GM03348 (cell line): ENCODE measurements at regions not wholly inside any gene's neighbourhood (a gene's known extent, or its start where the extent isn't known, plus 50 kb on each side); places are given as distances from the start of the nearest gene placed in this dataset.
A peak's percentile ranks its signal among the peaks of the same experiment; 100 is the strongest.

Source experiments
- DNase-seq: peaks from one replicate; pipeline ENCODE4 v3.0.0; 2012; ENCODE audit warnings: low spot score

DNA sequence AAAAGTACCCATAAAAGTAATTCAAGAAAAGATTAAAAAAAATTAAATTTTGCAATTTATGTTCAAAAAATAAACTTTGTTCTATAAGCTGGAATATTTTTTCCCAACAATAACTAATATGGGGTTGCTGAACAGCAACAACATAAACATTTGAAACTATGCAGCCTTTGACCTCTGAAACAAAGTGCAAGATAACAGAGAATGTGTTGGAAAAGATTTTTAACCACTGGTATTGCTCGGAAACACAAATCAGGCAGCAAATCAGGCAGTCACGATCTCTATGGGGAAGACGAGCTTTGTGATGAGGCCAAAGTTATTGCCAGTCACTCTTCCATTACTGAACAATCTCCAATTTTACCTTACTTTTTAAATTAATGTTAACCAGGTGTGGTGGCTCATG, 332.1 kb downstream of the PABPC4L start:
- no peak for DNase-seq

DNA sequence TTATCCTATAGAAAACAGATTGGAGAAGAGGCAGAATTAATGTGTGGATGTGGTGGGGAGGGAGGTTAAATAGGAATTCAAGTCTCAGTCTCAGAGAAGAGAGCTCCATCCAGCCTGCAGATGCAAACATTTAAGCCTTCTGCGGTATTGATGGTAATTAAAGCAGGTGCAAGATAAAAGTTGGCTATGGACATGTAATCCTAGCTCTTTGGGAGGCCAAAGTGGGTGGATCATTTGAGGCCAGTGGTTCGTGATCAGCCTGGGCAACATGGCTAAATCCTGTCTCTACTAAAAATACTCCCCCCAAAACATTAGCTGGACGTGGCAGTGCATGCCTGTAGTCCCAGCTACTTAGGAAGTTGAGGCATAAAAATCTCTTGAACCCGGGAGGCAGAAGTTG, 332.7 kb downstream of the PABPC4L start:
- no peak for DNase-seq

DNA sequence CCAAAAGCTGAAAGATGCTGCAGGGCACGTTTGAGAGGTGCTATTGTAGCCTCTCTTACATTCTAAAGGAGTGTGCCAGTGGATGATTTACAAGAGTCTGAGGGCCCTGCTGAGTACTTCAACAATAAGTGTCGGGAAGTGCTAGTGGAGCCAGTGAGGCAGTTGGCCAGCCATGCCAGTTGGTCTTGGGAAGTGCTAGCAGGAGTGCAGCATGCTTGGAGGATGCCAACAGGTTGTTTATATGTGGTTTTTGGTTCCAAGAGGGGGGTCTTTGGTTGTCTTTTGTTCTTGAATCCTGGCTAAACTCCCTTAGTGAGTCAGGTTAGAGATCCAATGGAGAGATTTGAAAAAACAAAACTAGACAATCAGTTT, 335.3 kb downstream of the PABPC4L start:
- DNase-seq: no peak

DNA sequence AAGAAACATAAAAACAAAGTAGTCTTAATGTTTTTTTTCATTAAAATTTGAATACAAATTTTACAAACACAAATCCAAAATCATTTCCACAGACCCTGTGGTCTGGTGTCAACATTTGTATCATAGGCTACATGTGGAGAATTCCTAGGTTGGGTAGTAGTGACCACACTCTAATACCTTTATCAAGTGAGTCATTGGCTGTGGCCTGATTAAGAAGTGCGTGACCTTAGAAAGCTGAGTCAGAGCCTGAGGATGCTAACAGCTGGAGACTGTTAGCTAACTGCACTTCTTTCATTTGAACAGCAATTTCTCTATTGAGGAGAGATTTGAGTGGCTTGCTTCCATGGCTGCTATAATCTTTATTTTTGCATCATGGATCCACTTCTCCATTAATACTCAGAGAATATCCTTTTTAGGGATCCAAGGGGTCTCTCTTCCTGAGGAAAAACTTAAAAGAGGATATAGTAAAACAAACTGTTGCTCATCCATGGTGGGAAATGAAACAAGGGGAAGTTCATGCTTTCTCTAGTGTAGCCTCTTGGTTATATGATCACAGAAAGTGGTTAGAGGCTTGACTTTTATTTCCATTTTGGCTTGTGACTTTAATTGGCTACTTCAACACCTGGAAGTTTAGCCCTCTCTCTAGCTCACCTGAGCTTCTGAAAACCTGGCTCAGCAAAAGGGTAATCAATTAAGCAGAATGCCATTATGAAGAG, 335.8 kb downstream of the PABPC4L start:
- DNase-seq: peak; percentile 41

DNA sequence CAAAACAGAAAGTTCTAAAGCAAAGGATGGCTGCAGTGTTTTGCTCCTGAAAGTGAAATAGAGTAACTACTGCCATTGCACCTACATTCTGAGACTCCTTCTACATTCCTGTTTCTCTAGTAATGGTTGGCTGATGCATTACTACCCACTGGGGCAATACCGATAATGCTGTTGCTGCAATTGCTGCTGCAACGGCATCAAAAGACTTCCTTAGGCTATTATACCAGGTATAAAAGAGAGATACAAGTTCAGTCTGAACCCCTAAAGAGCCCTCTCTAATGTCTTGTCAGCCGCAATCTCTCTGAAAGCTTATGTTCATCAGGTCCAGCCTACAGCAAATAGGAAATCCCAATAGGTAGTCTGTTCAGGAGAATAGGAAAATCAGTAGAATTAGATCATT, 338.4 kb downstream of the PABPC4L start:
- DNase-seq: no peak

DNA sequence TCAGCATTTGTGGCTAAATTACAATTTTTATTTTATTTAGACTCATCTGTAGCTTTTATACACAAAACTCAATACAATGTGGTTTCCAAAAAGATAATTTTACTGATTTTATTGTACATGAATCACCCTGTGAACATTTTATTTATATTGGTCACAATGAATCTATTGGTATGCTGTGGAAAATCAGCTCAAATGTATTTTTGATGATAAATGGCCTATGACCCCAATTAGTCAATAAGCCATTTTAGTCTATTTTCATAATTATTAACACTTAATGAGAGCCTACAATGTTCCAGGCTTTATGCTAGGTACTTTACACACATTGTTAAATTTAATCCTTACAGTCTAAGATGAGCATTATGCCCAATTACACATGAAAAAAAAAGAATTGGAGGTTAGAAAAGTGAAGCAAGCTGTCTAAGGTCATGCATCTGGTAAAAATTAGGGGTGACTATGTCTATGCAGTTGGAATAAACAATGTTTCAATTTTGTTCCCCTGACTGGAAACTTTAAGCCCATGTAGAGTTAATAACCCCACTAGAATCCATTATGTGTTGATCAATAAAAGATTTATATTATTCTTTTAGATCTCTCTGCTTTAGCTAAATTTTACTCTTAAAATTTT, 344.7 kb downstream of the PABPC4L start:
- no peak for DNase-seq

DNA sequence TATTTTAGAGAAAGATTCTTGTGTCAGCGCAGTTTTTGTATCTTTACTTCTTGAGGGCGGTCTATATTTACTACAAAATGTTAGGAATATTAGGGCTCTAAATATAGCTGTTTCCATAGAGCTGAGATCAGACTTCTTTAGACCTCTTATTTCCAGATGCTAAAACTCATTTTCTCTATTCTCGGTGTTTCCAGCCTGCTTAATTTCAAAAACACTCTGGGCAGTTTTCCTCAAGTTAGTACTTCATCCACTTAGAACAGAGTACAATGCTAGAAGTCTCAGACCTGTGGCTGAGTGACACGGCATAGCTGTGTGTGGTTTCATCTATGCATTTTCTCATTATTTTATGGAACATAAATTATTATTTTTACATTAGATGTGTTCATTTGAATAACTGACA, 346.6 kb downstream of the PABPC4L start:
- DNase-seq: no peak

DNA sequence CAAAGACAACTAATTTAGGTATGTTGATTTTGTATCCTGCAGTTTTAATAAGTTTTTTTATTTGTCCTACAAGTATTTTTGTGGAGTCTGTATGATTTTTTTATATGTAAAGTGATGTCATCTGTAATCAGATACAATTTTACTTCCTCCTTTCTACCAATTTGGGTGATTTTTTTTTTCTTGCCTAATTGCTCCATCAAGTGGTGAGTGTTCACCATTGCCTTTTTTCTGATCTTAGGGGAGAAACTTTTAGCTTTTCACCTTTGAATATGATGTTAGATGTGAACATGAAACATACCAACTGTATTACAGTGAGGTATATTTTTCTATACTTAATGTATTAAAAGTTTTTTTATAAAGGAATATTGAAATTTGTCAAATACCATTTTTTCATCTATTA, 362.3 kb downstream of the PABPC4L start:
- DNase-seq: no peak

DNA sequence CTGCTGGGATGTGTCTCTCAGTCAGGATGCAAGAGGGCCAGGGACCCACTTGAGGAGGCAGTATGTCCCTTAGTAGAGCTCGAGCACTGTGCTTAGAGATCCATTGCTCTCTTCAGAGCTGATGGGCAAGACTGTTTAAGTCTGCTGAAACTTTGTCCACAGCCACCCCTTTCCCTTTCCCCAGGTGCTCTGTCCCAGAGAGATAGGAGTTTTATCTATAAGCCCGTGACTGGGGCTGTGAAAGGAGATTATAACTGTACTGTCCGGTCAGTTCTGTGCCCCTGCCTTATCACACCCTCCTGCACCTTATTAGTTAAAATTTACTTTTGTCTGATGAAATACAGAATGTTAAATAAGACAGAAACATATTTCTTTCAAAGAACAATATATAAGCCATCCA, 378.4 kb downstream of the PABPC4L start:
- no peak for DNase-seq

DNA sequence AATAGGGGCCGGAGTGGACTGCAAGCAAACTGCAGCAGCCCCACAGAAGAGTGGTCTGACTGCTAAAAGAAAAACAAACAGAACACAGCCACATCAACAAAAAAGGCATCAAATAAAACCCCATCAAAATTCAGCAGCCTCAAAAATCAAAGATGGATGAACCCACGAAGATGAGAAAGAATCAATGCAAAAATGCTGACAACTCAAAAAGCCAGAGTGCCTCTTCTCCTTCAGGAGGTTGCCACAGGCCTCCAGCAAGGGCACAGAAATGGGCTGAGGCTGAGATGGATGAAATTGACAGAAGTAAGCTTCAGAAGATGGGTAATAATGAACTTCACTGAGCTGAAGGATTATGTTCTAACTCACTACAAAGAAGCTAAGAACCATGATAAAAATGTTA, 388.6 kb downstream of the PABPC4L start:
- no peak for DNase-seq

DNA sequence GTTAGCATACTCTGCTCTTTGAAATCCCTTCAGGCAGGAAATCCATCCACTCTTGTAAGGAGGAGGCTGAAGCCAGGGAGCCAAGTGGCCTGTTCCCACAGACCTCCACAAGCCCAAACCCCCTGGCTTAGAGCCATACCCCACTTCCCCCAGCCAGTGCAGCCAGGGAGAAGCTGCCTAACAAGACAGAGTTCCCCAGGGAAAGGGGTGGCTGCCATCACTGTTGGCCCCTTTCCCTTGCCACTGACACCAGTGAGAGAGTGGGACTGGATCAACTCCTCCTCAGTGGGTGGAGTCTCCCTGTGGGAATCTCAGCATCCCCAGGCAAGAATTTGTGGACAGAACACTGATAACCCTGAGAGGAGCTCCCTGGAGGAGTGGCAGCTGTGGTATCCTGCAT, 389.4 kb downstream of the PABPC4L start:
- no peak for DNase-seq

DNA sequence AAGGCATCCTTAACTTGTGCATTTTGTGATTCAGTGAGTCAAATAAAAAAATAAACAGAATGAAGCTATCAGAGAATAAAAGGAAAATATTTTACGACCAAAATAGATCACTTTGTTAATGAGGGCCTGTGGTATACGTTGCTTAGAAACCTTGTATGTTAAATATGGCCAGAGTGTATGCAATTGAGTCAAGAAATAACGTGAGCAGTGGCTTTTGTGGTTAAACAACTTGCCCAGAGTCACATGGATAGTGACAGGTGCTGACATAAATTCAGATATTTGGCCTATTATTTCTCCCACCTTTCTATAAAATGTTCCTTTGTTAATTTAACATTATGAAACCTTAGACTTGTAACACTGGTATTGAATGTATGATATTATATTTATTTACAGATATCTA, 393.4 kb downstream of the PABPC4L start:
- DNase-seq: no peak

DNA sequence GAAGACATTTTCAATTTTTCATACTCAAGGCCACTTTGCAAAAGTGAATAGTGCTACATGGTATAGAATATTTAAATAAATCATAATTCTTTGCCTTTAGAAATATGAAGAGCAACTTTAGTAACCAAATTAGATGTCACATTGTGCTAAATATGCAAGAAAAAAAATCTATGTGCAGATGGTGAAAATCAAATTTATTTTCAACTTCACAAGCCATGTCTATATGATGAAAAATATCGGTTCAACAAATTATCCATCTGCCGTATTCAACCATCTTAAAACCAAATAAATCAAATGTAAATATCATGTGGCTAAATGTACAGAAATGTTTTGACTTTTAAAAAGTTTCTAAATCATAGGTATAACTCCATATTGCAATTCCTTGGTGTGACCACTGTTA, 398.2 kb downstream of the PABPC4L start:
- DNase-seq: no peak

DNA sequence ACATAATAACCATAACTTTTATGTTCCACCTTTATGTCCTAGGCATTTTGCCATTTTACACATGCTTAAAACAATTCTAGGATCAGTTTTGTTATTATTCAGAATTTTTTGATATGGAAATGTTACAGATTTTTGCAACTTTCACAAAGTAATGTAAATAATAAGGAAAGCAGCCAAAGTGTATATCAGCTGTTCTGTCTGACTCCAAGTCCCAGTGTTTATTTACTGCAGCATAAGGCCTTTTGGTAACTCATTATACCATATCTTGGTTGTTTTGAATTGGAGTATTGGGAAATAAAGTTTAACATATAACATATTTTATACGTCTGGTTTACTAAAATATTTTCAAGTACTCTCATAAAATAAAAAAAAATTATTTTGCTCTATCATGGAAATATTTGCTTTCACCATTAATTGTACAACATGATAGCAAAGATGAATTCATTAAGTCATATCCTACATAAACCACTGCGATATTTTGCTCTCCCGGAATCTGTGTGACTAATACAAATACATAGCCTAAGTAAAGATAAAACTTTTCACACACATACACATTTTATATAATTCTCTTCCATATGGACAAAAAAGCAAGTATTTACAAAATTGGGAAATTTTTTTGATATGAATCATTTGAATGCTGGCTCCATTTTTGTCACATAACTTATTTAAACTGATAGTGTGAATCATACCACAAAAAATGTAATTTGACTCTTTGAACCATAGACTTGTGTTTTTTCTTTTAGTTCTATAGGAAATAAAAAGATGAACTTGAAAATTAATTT, 399.0 kb downstream of the PABPC4L start:
- no peak for DNase-seq

DNA sequence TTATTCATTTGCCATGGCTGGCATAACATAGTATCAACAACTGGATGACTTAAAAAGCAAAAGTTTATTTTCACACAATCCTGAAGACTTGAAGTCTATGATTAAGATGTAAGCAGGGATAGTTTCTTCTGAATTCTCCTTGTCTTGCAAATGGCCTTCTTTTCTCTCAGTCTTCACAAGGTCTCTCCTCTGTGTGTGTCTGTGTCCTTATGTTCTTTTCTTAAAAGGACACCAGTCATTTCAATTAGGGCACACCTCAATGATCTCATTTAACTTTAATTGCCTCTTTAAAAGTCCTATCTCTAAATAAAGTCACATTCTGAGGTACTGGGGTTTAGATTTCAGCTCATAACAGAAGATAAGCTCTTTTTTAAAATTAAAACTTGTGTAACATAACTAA, 399.7 kb downstream of the PABPC4L start:
- no peak for DNase-seq

DNA sequence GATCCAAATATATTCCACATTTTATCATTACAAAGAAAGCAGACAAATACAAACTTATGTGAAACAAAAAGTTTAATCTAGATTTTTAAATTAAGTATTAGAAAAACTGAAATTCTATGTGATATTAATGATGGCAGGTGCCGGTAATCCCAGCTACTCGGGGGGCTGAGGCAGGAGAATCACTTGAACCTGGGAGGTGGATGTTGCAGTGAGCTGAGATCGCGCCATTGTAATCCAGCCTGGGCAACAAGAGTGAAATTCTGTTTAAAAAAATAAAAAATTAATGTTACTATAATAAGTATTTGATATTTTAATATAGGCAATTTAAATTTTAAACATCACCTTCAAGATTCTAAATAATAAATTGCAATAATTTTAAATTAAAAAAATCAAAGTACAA, 400.6 kb downstream of the PABPC4L start:
- DNase-seq: no peak

DNA sequence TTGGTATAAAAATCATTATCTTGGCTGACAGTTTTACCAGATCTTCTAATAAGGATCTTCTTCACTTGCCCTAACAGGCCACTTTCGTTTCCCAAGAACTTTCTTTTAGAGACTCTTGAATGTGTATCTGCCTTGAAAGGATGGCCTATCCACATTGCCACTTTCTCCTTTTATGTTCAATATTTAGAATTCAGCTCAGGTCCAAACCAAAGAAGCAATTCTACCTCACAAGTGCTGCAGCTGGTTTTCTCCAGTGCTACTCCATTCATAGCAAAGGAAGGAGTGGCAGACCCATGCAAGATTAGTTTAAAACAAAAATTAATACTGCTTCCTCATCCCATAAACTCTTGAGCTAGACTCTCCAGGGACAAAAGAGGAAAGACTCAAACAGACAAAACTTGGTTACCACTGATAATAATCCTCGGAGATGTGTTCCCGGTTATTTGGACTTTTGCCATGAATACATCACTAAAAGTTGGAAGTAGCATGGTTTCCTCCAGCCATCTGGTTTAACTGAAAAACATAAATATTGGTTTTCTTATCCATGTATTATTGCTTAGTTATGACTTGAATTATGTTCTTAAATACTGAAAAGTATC, 401.8 kb downstream of the PABPC4L start:
- DNase-seq: no peak

DNA sequence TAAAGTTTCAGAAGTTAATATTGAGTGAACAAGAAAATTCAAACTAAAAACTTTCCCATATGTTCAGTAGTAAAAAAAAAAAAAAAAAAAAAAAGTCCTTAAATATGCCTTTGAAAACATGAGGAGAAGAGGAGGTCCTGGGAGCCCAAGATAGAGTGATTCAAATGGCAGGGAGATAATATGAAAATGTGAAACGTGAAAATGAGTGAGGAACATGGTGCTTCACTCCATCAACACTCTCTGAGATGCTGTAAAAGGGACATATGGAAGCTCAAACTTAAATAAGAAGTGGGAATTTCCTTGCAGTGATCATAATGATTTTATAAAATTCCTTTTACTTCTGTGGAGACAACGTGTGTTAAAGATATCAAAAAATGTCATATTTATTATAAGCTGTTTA, 423.9 kb downstream of the PABPC4L start:
- DNase-seq: no peak

DNA sequence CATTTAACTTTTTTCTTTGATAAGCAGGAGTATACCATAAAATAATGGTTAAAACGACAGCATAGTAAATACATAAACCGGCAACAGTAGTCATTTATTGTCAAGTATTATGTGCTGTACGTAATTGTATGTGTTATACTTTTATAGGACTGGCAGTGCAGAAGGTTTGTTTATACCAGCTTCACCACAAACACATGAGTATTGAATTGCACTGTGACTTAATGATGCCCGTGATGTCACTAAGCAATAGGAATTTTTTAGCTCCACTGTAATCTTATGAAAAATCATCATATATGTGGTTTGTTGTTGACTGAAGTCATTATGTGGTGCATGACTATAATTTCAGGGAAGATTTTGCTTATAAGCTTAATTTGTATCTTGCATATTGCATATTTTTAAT, 424.6 kb downstream of the PABPC4L start:
- DNase-seq: no peak

DNA sequence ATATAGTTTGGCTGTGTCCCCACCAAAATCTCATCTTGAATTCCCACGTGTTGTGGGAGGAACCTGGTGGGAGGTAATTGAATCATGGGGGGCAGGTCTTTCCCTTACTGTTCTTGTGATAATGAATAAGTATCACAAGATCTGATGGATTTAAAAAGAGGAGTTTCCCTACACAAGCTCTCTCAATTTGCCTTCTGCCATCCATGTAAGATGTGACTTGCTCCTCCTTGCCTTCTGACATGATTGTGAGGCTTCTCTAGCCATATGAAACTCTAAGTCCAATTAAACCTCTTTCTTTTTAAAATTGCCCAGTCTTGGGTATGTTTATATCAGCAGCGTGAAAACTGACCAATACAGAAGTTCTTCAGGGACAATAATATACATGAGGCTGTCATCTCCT, 425.1 kb downstream of the PABPC4L start:
- no peak for DNase-seq

DNA sequence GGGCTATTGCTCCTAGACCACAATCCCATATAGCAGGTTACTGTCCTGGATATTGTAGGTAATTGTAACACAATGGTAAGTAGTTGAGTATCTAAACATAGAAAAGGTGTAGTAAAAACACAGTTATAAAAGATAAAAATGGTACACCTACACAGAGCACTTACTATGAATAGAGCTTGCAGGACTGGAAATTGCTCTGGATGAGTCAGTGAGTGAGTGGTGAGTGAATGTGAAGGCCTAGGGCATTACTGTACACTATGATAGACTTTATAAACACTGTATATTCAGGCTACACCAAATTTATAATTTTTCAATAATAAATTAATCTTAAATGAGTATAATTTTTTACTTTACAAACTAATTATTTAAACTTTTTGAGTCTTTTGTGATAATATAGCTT, 425.7 kb downstream of the PABPC4L start:
- DNase-seq: no peak

DNA sequence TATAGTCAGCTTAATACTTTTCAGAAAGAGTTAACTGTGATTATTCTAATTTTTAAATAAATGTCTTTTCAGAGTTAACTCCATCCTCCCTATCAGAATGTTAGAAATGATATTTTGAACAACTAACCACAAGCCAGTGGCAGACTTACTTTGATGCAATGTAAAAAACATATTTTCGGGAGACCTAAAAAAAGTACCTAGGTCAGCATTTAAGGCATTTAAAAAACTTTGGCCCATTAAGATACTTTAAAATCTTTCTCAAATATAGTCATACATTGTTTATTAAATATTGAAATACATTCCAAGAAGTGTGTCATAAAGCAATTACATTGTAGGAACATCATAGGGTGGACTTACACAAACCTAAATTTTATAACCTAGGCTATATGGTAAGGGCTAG, 426.1 kb downstream of the PABPC4L start:
- DNase-seq: no peak

DNA sequence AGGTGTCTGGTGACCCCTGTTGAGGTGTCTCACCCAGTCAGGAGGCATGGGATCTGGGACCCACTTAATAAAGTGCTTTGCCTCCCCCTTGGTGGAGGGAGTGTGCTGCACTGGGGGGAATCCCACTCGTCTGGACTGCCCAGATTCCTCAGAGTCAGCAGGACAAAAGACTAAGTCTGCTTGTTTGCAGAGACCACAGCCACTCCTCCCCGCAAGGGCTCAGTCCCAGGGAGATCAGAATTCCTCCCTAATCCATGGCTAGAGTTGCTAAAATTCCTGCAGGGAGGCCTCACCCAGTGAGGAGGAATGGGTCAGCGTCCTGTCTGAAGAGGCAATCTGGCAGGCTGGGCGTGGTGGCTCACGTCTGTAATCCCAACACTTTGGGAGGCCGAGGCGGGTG, 442.2 kb downstream of the PABPC4L start:
- no peak for DNase-seq
